ENCODE measurements at regions not wholly inside any gene's neighbourhood (a gene's known extent, or its start where the extent isn't known, plus 50 kb on each side); places are given as distances from the start of the nearest gene placed in this dataset.

DNA sequence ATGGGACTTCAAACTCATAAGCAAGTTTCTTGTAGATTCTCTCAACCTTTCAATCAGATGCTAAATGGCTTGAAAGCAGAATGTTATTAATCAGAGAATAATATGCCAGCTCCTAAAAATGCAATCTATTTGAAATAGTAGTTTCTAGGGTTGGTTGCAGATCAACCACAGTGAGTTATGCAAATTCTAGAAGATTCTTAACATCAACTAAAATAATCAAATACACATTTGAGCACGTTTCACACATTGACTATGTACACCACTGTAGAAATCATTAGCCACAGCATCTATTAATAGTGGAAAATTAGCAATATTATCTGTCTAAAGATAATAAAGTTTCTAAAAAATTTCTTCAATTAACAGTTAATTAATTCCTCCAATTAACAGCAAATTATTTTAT lies 141.9 kb upstream of the GJE1 start:
- TF ChIP-seq, protein P1, sequence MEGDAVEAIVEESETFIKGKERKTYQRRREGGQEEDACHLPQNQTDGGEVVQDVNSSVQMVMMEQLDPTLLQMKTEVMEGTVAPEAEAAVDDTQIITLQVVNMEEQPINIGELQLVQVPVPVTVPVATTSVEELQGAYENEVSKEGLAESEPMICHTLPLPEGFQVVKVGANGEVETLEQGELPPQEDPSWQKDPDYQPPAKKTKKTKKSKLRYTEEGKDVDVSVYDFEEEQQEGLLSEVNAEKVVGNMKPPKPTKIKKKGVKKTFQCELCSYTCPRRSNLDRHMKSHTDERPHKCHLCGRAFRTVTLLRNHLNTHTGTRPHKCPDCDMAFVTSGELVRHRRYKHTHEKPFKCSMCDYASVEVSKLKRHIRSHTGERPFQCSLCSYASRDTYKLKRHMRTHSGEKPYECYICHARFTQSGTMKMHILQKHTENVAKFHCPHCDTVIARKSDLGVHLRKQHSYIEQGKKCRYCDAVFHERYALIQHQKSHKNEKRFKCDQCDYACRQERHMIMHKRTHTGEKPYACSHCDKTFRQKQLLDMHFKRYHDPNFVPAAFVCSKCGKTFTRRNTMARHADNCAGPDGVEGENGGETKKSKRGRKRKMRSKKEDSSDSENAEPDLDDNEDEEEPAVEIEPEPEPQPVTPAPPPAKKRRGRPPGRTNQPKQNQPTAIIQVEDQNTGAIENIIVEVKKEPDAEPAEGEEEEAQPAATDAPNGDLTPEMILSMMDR (IDR thresholded peaks at IDR 0.05; ENCODE audit: insufficient read depth, low read depth, low read length), result no peak
- TF ChIP-seq EZH2 (IDR thresholded peaks at IDR 0.05; ENCODE audit: insufficient read depth, low read length), result no peak
